GM23248 (cell line): ENCODE measurements at regions not wholly inside any gene's neighbourhood (a gene's known extent, or its start where the extent isn't known, plus 50 kb on each side); places are given as distances from the start of the nearest gene placed in this dataset.

Source experiments
- DNase-seq: peaks from one replicate; pipeline ENCODE4 v3.0.0-alpha.2; 2015
- H2AFZ ChIP-seq: fragments of 200-600 bp; sonication (generic); 2 replicates; pipeline ENCODE4 v1.6.1; 2016; ENCODE audit warnings: antibody characterized with exemption
- H3F3A ChIP-seq: fragments of 200-600 bp; sonication (generic); 2 replicates; pipeline ENCODE4 v1.6.1; 2016; ENCODE audit warnings: mild to moderate bottlenecking, antibody characterized with exemption, mixed run types; ENCODE audit not compliant: insufficient read depth
- H3K27ac ChIP-seq: fragments of 200-600 bp; sonication (generic); 2 replicates; pipeline ENCODE4 v1.5.1; 2016; ENCODE audit warnings: mild to moderate bottlenecking
- H3K27me3 ChIP-seq: fragments of 200-600 bp; sonication (generic); replicated peaks from 2 replicates; pipeline ENCODE4 v1.6.1; 2016; ENCODE audit warnings: mild to moderate bottlenecking; ENCODE audit not compliant: insufficient read depth
- H3K36me3 ChIP-seq: fragments of 200-600 bp; sonication (generic); 2 replicates; pipeline ENCODE4 v1.6.1; 2016; ENCODE audit warnings: low read depth, mild to moderate bottlenecking
- H3K4me1 ChIP-seq: fragments of 200-600 bp; sonication (generic); 2 replicates; pipeline ENCODE4 v1.6.1; 2016; ENCODE audit warnings: mild to moderate bottlenecking; ENCODE audit not compliant: insufficient read depth
- H3K4me2 ChIP-seq: fragments of 200-600 bp; sonication (generic); one replicate; pipeline ENCODE4 v1.6.1; 2016; ENCODE audit warnings: mild to moderate bottlenecking; ENCODE audit not compliant: unreplicated experiment
- H3K4me3 ChIP-seq: fragments of 200-600 bp; sonication (generic); 2 replicates; pipeline ENCODE4 v1.5.1; 2016; ENCODE audit warnings: mild to moderate bottlenecking
- H3K79me2 ChIP-seq: fragments of 200-600 bp; sonication (generic); 2 replicates; pipeline ENCODE4 v1.6.1; 2016; ENCODE audit warnings: mild to moderate bottlenecking; ENCODE audit not compliant: insufficient read depth
- H3K9ac ChIP-seq: fragments of 200-600 bp; sonication (generic); 2 replicates; pipeline ENCODE4 v1.6.1; 2016; ENCODE audit warnings: mild to moderate bottlenecking
- H3K9me2 ChIP-seq: fragments of 200-600 bp; sonication (generic); 2 replicates; pipeline ENCODE4 v1.6.1; 2016; ENCODE audit warnings: mixed run types, mild to moderate bottlenecking, moderate library complexity; ENCODE audit not compliant: insufficient read depth
- H3K9me3 ChIP-seq: fragments of 200-600 bp; sonication (generic); one replicate; pipeline ENCODE4 v1.6.1; 2017; ENCODE audit warnings: low read depth
- H4K20me1 ChIP-seq: fragments of 200-600 bp; sonication (generic); 2 replicates; pipeline ENCODE4 v1.6.0; 2016; ENCODE audit not compliant: insufficient read depth
- EZH2 ChIP-seq: fragments of 200-600 bp; sonication (generic); IDR thresholded peaks from 2 replicates; pipeline ENCODE4 v1.6.1; 2018; ENCODE audit warnings: antibody characterized with exemption, mild to moderate bottlenecking; ENCODE audit not compliant: insufficient read depth, poor library complexity, severe bottlenecking
- EZH2phosphoT487 ChIP-seq: fragments of 200-600 bp; sonication (generic); IDR thresholded peaks from 2 replicates; pipeline ENCODE4 v1.6.1; 2018; ENCODE audit warnings: antibody characterized with exemption, moderate library complexity, mild to moderate bottlenecking, low read depth; ENCODE audit not compliant: insufficient read depth
- WGBS, 2 experiments: methylation state at CpG; one replicate each; pipeline ENCODE4 v1.1.6; 2015 to 2017; ENCODE audit warnings: low lambda C conversion rate in 2 of 2, low coverage in 1 of 2; ENCODE audit errors: missing lambda C conversion rate in 2 of 2; 5-methylcytosine and 5-hydroxymethylcytosine counted together
- in situ Hi-C: fragments of 300-500 bp; cut with MboI; formaldehyde crosslinking; loops from 2 replicates; pipeline ENCODE4 v1.15.0; 2020

DNA sequence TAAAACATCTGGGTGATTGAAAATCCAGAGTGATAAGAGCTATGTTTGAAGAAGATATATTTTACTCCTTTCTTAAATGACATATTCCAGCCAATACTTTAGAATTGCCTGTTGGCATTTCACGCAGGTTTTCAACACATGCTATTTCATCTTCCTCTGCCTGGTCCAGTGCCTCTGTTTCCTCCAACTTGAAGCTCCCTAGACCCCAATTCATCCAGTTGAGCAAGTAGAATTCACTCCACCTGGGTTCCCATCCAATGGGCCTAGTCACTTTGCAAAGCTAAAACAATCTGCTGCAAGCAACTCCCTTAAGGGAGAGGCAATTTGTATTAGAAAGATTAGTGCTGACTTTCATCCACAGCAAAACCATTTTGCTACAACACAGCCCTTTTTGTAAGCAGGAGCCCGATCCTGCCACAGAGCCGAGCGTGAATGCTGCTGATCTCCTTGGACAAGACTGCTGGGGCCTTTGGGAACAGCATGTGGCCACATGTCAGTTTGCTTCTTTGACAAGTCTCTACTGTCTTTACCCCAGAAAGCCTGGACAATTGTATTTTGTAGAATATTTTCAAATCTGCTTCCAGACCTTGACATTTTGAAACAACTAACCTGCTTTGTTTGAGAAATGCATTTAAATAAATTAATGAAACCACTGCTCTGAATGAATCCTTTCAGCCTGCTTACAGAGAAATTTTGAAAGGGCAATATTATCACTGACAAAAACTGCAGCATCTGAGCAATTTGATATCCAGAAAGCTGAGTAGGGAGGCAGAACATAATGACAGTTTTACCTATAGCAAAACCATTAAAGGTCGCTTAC lies 259.1 kb downstream of the TDRD15 start:
- Histone ChIP-seq H3K4me3 (no peak overlapping the region), H3K9me2 (no peaks in the 10 kb centered on the region), H4K20me1 (no peaks in the 10 kb centered on the region), H2AFZ (no peak overlapping the region), H3K27ac (no peak overlapping the region), H3K4me1 (no peaks in the 10 kb centered on the region), H3K9ac (no peak overlapping the region), H3K36me3 (no peaks in the 10 kb centered on the region), H3K79me2 (no peaks in the 10 kb centered on the region), H3K4me2 (no peak overlapping the region), H3K9me3 (no peaks in the 10 kb centered on the region), H3F3A (no peaks in the 10 kb centered on the region), H3K27me3 (no peaks in the 10 kb centered on the region)
- in situ Hi-C loops: no loop called here
- TF ChIP-seq EZH2phosphoT487 (no peak), EZH2 (no peak)
- 12 to 14% methylated on average over 5 of the region's 5 CpGs for WGBS, 2 experiments
- no peak for DNase-seq

DNA sequence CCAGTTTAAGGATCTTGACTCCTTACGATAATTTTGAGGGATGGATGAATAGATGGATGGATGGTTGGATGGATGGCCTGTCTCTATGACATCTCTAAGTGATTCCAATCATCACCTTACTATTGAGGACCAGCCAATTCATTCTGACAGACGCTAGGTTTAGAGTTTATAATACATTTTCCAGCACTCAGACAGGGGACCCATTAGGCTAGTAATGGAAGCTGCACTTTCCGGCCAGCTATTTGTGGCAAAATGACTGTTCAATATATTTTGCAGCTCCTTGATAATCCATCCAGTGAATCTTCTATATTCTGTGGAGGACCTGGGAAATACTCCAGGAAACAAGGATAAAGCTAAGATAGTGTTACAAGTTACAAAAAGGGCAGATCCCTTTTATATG lies 262.9 kb downstream of the TDRD15 start:
- 10 to 20% methylated on average over 3 of the region's 3 CpGs for WGBS, 2 experiments
- in situ Hi-C loops: no loop called here
- no peak overlapping the region for H3K27ac ChIP-seq
- H3K4me2 ChIP-seq: no peak overlapping the region
- no peaks in the 10 kb centered on the region for H3K4me1 ChIP-seq
- H3K9me3 ChIP-seq: no peaks in the 10 kb centered on the region
- no peaks in the 10 kb centered on the region for H4K20me1 ChIP-seq
- no peak overlapping the region for H3K9ac ChIP-seq
- DNase-seq: no peak
- no peak for TF ChIP-seq EZH2
- no peak for TF ChIP-seq EZH2phosphoT487
- no peak overlapping the region for H3K4me3 ChIP-seq
- no peaks in the 10 kb centered on the region for H3K27me3 ChIP-seq
- H3K9me2 ChIP-seq: no peaks in the 10 kb centered on the region
- no peaks in the 10 kb centered on the region for H3F3A ChIP-seq
- H3K79me2 ChIP-seq: no peaks in the 10 kb centered on the region
- H3K36me3 ChIP-seq: no peaks in the 10 kb centered on the region
- no peak overlapping the region for H2AFZ ChIP-seq

DNA sequence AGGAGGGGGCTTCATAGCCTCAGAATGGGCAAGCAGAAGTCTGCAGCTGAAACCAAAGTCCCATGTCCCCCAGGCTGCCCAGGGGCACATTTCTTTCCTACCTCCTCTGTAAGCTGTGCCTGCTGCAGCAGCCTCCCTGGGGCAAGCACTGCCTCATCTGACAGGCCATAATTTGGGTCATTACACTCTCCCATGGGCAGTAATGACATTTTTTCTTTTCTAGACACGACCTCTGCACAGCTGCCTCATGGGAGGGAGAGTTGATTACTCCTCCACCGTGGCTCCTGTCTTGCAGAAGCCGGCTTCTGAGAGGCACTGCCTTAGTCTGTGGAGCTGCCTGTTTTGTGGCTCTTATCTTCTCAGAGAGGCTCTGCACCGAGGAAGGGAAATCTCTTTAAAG lies 268.9 kb downstream of the TDRD15 start:
- TF ChIP-seq EZH2 (no peak), EZH2phosphoT487 (no peak)
- no peak for DNase-seq
- Histone ChIP-seq H3K9ac (no peak overlapping the region), H3K9me3 (no peaks in the 10 kb centered on the region), H3K36me3 (no peaks in the 10 kb centered on the region), H3K27ac (no peak overlapping the region), H3K27me3 (no peaks in the 10 kb centered on the region), H3K79me2 (no peaks in the 10 kb centered on the region), H3K4me3 (no peak overlapping the region), H2AFZ (no peak overlapping the region), H3F3A (no peaks in the 10 kb centered on the region), H3K9me2 (no peaks in the 10 kb centered on the region), H3K4me2 (no peak overlapping the region), H4K20me1 (no peaks in the 10 kb centered on the region), H3K4me1 (no peaks in the 10 kb centered on the region)
- WGBS, 2 experiments: 0 to 5% methylated on average over 4 of the region's 4 CpGs
- in situ Hi-C loops: no loop called here

DNA sequence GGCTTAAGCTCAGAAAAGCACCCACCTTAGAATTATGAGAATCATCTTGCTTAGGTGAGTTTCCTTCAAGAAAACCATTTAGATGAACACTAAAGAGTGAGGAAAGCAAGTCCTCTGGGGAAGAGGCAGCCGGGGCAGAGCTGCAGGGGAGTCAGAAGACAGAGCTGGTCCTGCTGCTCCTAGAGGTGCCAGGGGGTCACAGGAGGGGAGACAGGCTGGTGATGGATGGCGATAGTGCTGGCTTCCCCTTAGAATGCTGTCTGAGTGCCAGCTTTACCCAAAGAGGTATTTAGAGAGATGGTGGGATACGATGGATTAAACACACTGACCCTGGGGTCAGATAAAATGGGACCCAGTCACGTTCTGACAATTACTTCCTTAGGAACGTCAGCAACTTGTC lies 269.4 kb downstream of the TDRD15 start:
- WGBS, 2 experiments: 4 to 10% methylated on average over 5 of the region's 5 CpGs
- Histone ChIP-seq H3K4me1 (no peaks in the 10 kb centered on the region), H4K20me1 (no peaks in the 10 kb centered on the region), H3F3A (no peaks in the 10 kb centered on the region), H3K27ac (no peak overlapping the region), H3K9me2 (no peaks in the 10 kb centered on the region), H3K36me3 (no peaks in the 10 kb centered on the region), H3K79me2 (no peaks in the 10 kb centered on the region), H3K4me3 (no peak overlapping the region), H3K4me2 (no peak overlapping the region), H3K9me3 (no peaks in the 10 kb centered on the region), H3K9ac (no peak overlapping the region), H2AFZ (no peak overlapping the region), H3K27me3 (no peaks in the 10 kb centered on the region)
- in situ Hi-C loops: no loop called here
- DNase-seq: no peak
- TF ChIP-seq EZH2 (no peak), EZH2phosphoT487 (no peak)

DNA sequence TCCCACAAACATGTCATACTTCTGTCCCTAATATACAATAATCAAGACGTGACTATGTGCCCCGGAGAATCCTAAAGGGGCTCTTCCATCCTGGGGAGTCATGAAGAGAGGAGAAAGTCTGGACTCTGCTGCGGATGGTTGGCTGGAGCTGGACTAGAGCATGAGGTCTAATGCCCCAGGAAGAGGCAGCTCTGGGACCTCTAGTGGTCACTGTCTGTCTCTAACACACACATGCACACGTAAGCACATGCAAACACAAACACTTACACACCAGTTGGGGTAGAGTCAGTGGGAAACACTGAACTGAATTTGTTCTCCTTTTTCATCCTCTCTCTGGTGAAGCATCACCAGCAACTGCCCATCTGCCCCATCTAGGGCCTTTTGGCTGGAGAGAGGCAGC lies 271.6 kb downstream of the TDRD15 start:
- no peak for DNase-seq

More for the DNA sequence above, 271.6 kb downstream of the TDRD15 start:
- in situ Hi-C loops: no loop called here
- no peaks in the 10 kb centered on the region for H3K27me3 ChIP-seq
- H3F3A ChIP-seq: no peaks in the 10 kb centered on the region
- no peaks in the 10 kb centered on the region for H3K79me2 ChIP-seq
- 34% methylated on average over 4 of the region's 4 CpGs for WGBS, 2 experiments
- no peaks in the 10 kb centered on the region for H3K36me3 ChIP-seq
- TF ChIP-seq EZH2 (no peak), EZH2phosphoT487 (no peak)
- H3K4me1 ChIP-seq: no peaks in the 10 kb centered on the region
- no peak overlapping the region for H3K27ac ChIP-seq
- no peak overlapping the region for H2AFZ ChIP-seq
- H3K9ac ChIP-seq: no peak overlapping the region
- H3K4me2 ChIP-seq: no peak overlapping the region
- H3K9me2 ChIP-seq: no peaks in the 10 kb centered on the region
- H4K20me1 ChIP-seq: no peaks in the 10 kb centered on the region
- no peak overlapping the region for H3K4me3 ChIP-seq
- H3K9me3 ChIP-seq: no peaks in the 10 kb centered on the region
